Keratinocyte (primary cell): ENCODE measurements at regions not wholly inside any gene's neighbourhood (a gene's known extent, or its start where the extent isn't known, plus 50 kb on each side); places are given as distances from the start of the nearest gene placed in this dataset.

Source experiments
- DNase-seq: peaks from one replicate; pipeline ENCODE4 v3.0.0-alpha.2; 2011; ENCODE audit warnings: low read depth, missing footprints, low spot score
- FAIRE-seq: peaks from 2 replicates; lab custom pipeline; 2011; peaks lifted over from hg19 to GRCh38; lab: Jason Lieb, UNC
- H2AFZ ChIP-seq: 2 replicates; pipeline ENCODE4 v1.6.0; 2012; ENCODE audit warnings: low read length, control low read depth, inconsistent platforms; ENCODE audit not compliant: control insufficient read depth
- H3K27ac ChIP-seq: 2 replicates; pipeline ENCODE4 v1.5.1; 2011; ENCODE audit warnings: low read length; ENCODE audit not compliant: control insufficient read depth, insufficient read depth
- H3K27me3 ChIP-seq: 3 replicates; pipeline ENCODE4 v1.6.0; 2011; ENCODE audit warnings: low read length; ENCODE audit not compliant: control insufficient read depth, insufficient read depth; ENCODE audit errors: extremely low read depth
- H3K36me3 ChIP-seq, 2 experiments: 2 replicates in 1 of 2; 3 replicates in 1 of 2; pipeline ENCODE4 v1.5.1; 2011; ENCODE audit warnings: low read length in 2 of 2, mild to moderate bottlenecking in 1 of 2; ENCODE audit not compliant: control insufficient read depth in 2 of 2, insufficient read depth in 2 of 2; ENCODE audit errors: extremely low read depth in 1 of 2
- H3K4me1 ChIP-seq: 3 replicates; pipeline ENCODE4 v1.5.1; 2011; ENCODE audit warnings: low read length; ENCODE audit not compliant: control insufficient read depth, insufficient read depth; ENCODE audit errors: extremely low read depth
- H3K4me2 ChIP-seq: 3 replicates; pipeline ENCODE4 v1.6.0; 2011; ENCODE audit warnings: low read depth, low read length; ENCODE audit not compliant: control insufficient read depth, insufficient read depth; ENCODE audit errors: extremely low read depth
- H3K4me3 ChIP-seq, 3 experiments: fragments of 200-600 bp in 1 of 3; sonication (generic) in 1 of 3; 2 replicates in 2 of 3; 3 replicates in 1 of 3; pipeline ENCODE4 v1.5.1; 2011 to 2016; ENCODE audit warnings: low read length in 3 of 3, mild to moderate bottlenecking in 3 of 3, control low read depth in 2 of 3, inconsistent platforms in 1 of 3, low read depth in 1 of 3, mixed read lengths in 1 of 3, mixed run types in 1 of 3, moderate library complexity in 1 of 3; ENCODE audit not compliant: control insufficient read depth in 2 of 3, insufficient read depth in 2 of 3; ENCODE audit errors: extremely low read depth in 1 of 3
- H3K79me2 ChIP-seq: 2 replicates; pipeline ENCODE4 v1.6.0; 2012; ENCODE audit warnings: low read length; ENCODE audit not compliant: control insufficient read depth, insufficient read depth
- H3K9ac ChIP-seq: 3 replicates; pipeline ENCODE4 v1.6.0; 2011; ENCODE audit warnings: low read length; ENCODE audit not compliant: control insufficient read depth, insufficient read depth; ENCODE audit errors: extremely low read depth
- H3K9me1 ChIP-seq: 3 replicates; pipeline ENCODE4 v1.6.0; 2011; ENCODE audit warnings: low read length; ENCODE audit not compliant: control insufficient read depth, insufficient read depth; ENCODE audit errors: extremely low read depth
- H3K9me3 ChIP-seq: 2 replicates; pipeline ENCODE4 v1.5.1; 2012; ENCODE audit warnings: low read depth, low read length; ENCODE audit not compliant: control insufficient read depth
- H4K20me1 ChIP-seq: 3 replicates; pipeline ENCODE4 v1.6.0; 2011; ENCODE audit warnings: low read length; ENCODE audit not compliant: control insufficient read depth, insufficient read depth; ENCODE audit errors: extremely low read depth
- EZH2 ChIP-seq: IDR thresholded peaks from one replicate; pipeline ENCODE4 v1.6.1; 2012; ENCODE audit warnings: inconsistent platforms, mild to moderate bottlenecking, low read length, moderate library complexity
- dilution Hi-C: fragments of 300-500 bp; cut with MboI; formaldehyde crosslinking; loops from one replicate; pipeline ENCODE4 v1.7.0; 2020; ENCODE audit warnings: low sequenced_read_pairs; ENCODE audit not compliant: extremely low pct_ligation_motif_present
- TF ChIP-seq, protein P1 (sequence below), 3 experiments: IDR thresholded peaks in 1 of 3; conservative IDR thresholded peaks in 1 of 3; optimal IDR thresholded peaks in 1 of 3; 2 replicates in 2 of 3; 3 replicates in 1 of 3; pipeline versions ENCODE3 to v1.5.1; 2011; ENCODE audit warnings: low read length in 3 of 3, mild to moderate bottlenecking in 3 of 3, moderate library complexity in 2 of 3, control low read depth in 1 of 3, inconsistent platforms in 1 of 3; ENCODE audit not compliant: insufficient read depth in 2 of 3; ENCODE audit errors: extremely low read depth in 1 of 3

DNA sequence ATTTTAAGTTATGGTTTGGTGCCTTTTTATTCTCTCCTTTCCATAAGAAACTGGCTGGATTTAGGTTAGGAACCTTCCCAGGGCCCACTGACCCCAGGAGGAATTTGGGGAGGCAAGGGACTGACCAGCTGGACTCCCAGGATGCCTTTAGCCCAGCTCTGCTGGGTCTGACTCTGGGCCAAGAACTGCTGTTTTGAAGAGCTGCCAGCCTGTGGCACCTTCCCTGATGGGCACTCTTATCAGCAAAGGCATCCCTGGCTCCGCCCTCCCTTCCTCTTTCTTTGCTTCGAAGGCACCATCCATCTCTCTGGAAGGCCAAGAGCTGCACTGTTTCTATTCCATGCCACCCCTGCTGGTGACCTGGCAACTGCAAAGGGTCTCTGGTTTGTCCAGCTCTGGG is 174.7 kb downstream of the POU4F1 start:
- H3K4me1 ChIP-seq = no peaks in the 10 kb centered on the region
- DNase-seq (no peak), FAIRE-seq (no peak)
- no peaks in the 10 kb centered on the region for H3K9me1 ChIP-seq
- dilution Hi-C loops = no loop called here
- H2AFZ ChIP-seq = no peak overlapping the region
- H3K27me3 ChIP-seq = no peaks in the 10 kb centered on the region
- H4K20me1 ChIP-seq = no peaks in the 10 kb centered on the region
- no peaks in the 10 kb centered on the region for H3K9me3 ChIP-seq
- H3K27ac ChIP-seq = no peak overlapping the region
- H3K4me2 ChIP-seq = no peak overlapping the region
- H3K36me3 ChIP-seq = no peaks in the 10 kb centered on the region
- TF ChIP-seq, protein P1, sequence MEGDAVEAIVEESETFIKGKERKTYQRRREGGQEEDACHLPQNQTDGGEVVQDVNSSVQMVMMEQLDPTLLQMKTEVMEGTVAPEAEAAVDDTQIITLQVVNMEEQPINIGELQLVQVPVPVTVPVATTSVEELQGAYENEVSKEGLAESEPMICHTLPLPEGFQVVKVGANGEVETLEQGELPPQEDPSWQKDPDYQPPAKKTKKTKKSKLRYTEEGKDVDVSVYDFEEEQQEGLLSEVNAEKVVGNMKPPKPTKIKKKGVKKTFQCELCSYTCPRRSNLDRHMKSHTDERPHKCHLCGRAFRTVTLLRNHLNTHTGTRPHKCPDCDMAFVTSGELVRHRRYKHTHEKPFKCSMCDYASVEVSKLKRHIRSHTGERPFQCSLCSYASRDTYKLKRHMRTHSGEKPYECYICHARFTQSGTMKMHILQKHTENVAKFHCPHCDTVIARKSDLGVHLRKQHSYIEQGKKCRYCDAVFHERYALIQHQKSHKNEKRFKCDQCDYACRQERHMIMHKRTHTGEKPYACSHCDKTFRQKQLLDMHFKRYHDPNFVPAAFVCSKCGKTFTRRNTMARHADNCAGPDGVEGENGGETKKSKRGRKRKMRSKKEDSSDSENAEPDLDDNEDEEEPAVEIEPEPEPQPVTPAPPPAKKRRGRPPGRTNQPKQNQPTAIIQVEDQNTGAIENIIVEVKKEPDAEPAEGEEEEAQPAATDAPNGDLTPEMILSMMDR (optimal IDR thresholded peaks at IDR 0.05 in 1 of 3, IDR thresholded peaks at IDR 0.05 in 1 of 3, conservative IDR thresholded peaks at IDR 0.05 in 1 of 3; ENCODE audit: extremely low read depth in 1 of 3, insufficient read depth in 2 of 3, low read length in 3 of 3) = no peak
- TF ChIP-seq EZH2 = no peak
- no peak overlapping the region for H3K4me3 ChIP-seq
- H3K79me2 ChIP-seq = no peaks in the 10 kb centered on the region
- no peak overlapping the region for H3K9ac ChIP-seq

- no peak overlapping the region for H3K27ac ChIP-seq
- no peak for FAIRE-seq
These were observed 177.2 kb downstream of the POU4F1 start for GRCh38 chr13:78426183-78426582.

More at GRCh38 chr13:78426183-78426582, 177.2 kb downstream of the POU4F1 start:
- Histone ChIP-seq H3K36me3 (no peaks in the 10 kb centered on the region), H3K4me2 (no peak overlapping the region), H3K4me1 (no peaks in the 10 kb centered on the region), H3K79me2 (no peaks in the 10 kb centered on the region), H3K4me3 (no peak overlapping the region), H3K9me3 (no peaks in the 10 kb centered on the region), H3K9me1 (no peaks in the 10 kb centered on the region), H3K9ac (no peak overlapping the region), H2AFZ (no peak overlapping the region), H3K27me3 (no peaks in the 10 kb centered on the region), H4K20me1 (no peaks in the 10 kb centered on the region)
- TF ChIP-seq EZH2 = no peak
- TF ChIP-seq, protein P1 (optimal IDR thresholded peaks at IDR 0.05 in 1 of 3, IDR thresholded peaks at IDR 0.05 in 1 of 3, conservative IDR thresholded peaks at IDR 0.05 in 1 of 3; ENCODE audit: extremely low read depth in 1 of 3, insufficient read depth in 2 of 3, low read length in 3 of 3) = no peak
- no peak for DNase-seq
- dilution Hi-C loops = no loop called here
